ENCODE measurements at regions not wholly inside any gene's neighbourhood (a gene's known extent, or its start where the extent isn't known, plus 50 kb on each side); places are given as distances from the start of the nearest gene placed in this dataset.

- Histone ChIP-seq H3K36me3 (ENCODE audit: control insufficient read depth in 2 of 4, insufficient read depth in 4 of 4, low read length in 3 of 4) (no peaks in the 10 kb centered on the region), H3K4me2 (ENCODE audit: insufficient read depth in 1 of 2, low read depth in 2 of 2, low read length in 2 of 2) (no peak overlapping the region), H4K20me1 (replicated peaks in 1 of 2; ENCODE audit: control insufficient read depth in 1 of 2, insufficient read depth in 2 of 2, low read length in 2 of 2) (no peaks in the 10 kb centered on the region), H4K91ac (replicated peaks; ENCODE audit: insufficient read length, low read length) (no peak overlapping the region), H2BK20ac (ENCODE audit: low read length) (no peak overlapping the region), H3K27me3 (replicated peaks in 1 of 4; ENCODE audit: control insufficient read depth in 3 of 4, extremely low read depth in 1 of 4, insufficient read depth in 3 of 4, low read length in 3 of 4) (no peaks in the 10 kb centered on the region), H3K4me3 (ENCODE audit: extremely low read depth in 1 of 4, insufficient read depth in 2 of 4, low read depth in 3 of 4, low read length in 4 of 4) (no peak overlapping the region), H2AK5ac (ENCODE audit: low read depth, low read length) (no peak overlapping the region), H3K9me3 (ENCODE audit: insufficient read depth in 2 of 2, low read depth in 1 of 2, low read length in 1 of 2) (no peaks in the 10 kb centered on the region), H3K4ac (replicated peaks; ENCODE audit: insufficient read length, low read depth, low read length) (no peak overlapping the region), H3K14ac (ENCODE audit: insufficient read length) (no peak overlapping the region), H2BK120ac (replicated peaks; ENCODE audit: low read depth, low read length) (no peak overlapping the region), H4K8ac (ENCODE audit: extremely low read depth, insufficient read depth, low read length) (no peak overlapping the region), H3K79me1 (ENCODE audit: low read depth, low read length) (no peaks in the 10 kb centered on the region), H4K5ac (ENCODE audit: insufficient read length, low read depth, low read length) (no peak overlapping the region), H3K23ac (ENCODE audit: insufficient read length) (no peak overlapping the region), H3K18ac (ENCODE audit: extremely low read depth, low read length) (no peak overlapping the region), H2BK5ac (ENCODE audit: low read depth, low read length) (no peak overlapping the region), H3K23me2 (ENCODE audit: low read depth, low read length) (no peaks in the 10 kb centered on the region), H3K4me1 (replicated peaks in 1 of 4; ENCODE audit: control insufficient read depth in 3 of 4, insufficient read depth in 4 of 4, low read length in 3 of 4) (peaks cover 0 to 2% (median 0%) of the 10 kb centered on the region in 4 experiments; a peak in 2 of 7 replicates), H3K27ac (ENCODE audit: low read depth, low read length) (no peak overlapping the region), H3K9ac (replicated peaks in 1 of 4; ENCODE audit: extremely low read depth in 1 of 4, low read depth in 3 of 4, low read length in 3 of 4) (no peak overlapping the region), H2AFZ (ENCODE audit: low read length) (no peak overlapping the region), H3K56ac (replicated peaks; ENCODE audit: insufficient read length, low read depth, low read length) (no peak overlapping the region), H3K79me2 (ENCODE audit: control insufficient read depth in 1 of 2, insufficient read depth in 2 of 2, low read length in 2 of 2) (no peaks in the 10 kb centered on the region), H2BK12ac (ENCODE audit: low read depth, low read length) (no peak overlapping the region), H2BK15ac (ENCODE audit: low read length) (no peak overlapping the region)
- no peak for TF ChIP-seq RAD21 (IDR thresholded peaks at IDR 0.05 in 1 of 2, conservative IDR thresholded peaks at IDR 0.05 in 1 of 2; ENCODE audit: low read depth in 2 of 2, low read length in 2 of 2)
- no peak for FAIRE-seq
- 81% methylated on average over 5 of the region's 5 CpGs; no CpG with 5 or more reads in 1 of the 2 experiments for WGBS, 2 experiments (ENCODE audit: extremely low coverage in 1 of 2, insufficient coverage in 1 of 2, insufficient read length in 1 of 2, insufficient replicate concordance in 2 of 2, low coverage in 1 of 2, low lambda C conversion rate in 2 of 2, missing lambda C conversion rate in 1 of 2)
- no peak for DNase-seq (ENCODE audit: low read depth in 1 of 2, low spot score in 2 of 2)
- ChIA-PET CTCF (ENCODE audit: partially characterized antibody) (no interaction called here), POLR2A (ENCODE audit: partially characterized antibody) (no interaction called here)
These were observed 119.9 kb downstream of the ASMT start for GRCh38 chrX:1734806-1735205.

Data from H1 (cell line).